GM20000 (cell line): ENCODE measurements at regions not wholly inside any gene's neighbourhood (a gene's known extent, or its start where the extent isn't known, plus 50 kb on each side); places are given as distances from the start of the nearest gene placed in this dataset.

ENCODE experiments used
- DNase-seq: peaks from one replicate; pipeline ENCODE4 v3.0.0; 2012; ENCODE audit warnings: low spot score
- TF ChIP-seq, protein P1 (sequence below): IDR thresholded peaks from 2 replicates; pipeline ENCODE4 v1.5.1; 2012; ENCODE audit warnings: mild to moderate bottlenecking, control low read depth; ENCODE audit errors: extremely low read depth, missing control alignments

DNA sequence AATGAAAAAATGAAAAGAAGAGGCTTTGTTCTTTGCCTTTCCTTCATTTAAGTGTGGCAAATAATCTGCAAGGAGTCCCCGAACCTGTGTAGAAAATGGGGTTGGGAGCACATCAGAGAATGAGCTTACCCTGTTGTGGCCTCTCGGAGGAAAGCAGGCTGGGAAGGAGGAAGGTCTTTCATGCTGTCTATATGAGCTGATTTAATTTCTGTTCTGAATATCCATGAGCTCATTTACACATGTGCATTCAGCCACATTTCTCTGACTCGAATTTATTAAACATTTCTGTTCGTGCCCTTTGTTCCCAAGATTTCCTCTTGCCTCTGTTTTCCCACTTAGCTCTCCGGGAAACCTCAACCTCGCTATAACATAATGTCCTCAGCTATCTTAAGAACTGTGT, 584.4 kb upstream of the CDH4 start:
- TF ChIP-seq, protein P1, sequence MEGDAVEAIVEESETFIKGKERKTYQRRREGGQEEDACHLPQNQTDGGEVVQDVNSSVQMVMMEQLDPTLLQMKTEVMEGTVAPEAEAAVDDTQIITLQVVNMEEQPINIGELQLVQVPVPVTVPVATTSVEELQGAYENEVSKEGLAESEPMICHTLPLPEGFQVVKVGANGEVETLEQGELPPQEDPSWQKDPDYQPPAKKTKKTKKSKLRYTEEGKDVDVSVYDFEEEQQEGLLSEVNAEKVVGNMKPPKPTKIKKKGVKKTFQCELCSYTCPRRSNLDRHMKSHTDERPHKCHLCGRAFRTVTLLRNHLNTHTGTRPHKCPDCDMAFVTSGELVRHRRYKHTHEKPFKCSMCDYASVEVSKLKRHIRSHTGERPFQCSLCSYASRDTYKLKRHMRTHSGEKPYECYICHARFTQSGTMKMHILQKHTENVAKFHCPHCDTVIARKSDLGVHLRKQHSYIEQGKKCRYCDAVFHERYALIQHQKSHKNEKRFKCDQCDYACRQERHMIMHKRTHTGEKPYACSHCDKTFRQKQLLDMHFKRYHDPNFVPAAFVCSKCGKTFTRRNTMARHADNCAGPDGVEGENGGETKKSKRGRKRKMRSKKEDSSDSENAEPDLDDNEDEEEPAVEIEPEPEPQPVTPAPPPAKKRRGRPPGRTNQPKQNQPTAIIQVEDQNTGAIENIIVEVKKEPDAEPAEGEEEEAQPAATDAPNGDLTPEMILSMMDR: no peak
- no peak for DNase-seq

DNA sequence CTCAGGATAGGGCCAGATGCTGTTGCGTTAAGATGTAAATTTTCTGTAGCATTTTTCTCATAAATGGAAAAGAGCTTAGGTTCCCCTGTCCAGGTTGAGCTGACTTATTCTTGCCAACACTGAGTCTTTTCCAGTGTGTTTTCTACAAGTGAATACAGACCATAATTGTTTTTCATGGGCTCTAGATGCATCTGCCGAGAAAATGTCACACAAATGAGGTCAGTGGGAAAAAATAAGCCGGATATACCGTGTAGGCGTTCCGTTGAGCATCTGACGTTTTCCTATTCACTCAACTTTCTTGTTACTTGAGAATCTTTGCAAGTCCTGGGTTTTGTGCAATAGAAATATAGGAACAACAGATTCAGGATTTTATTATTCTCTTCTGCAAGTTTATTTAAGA, 582.9 kb upstream of the CDH4 start:
- TF ChIP-seq, protein P1: no peak
- no peak for DNase-seq

DNA sequence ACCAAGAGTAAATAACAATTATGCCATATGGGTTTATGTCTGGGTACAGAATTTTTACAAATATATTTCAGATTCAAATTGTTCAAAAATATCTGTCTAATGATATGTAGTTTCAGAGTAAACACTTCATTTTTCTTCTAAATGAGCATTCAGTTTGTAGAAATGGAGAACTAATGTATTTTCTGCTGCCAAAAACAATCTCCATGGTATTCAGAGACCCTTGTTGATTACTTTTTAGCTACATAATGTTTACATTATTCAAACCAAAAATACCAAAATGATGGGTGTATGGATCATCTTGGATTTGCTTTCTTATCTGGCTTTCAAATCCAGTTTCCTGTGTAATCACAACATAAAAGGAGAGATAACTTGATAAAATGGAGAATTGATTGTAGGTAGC, 576.0 kb upstream of the CDH4 start:
- DNase-seq: no peak
- TF ChIP-seq, protein P1: no peak

DNA sequence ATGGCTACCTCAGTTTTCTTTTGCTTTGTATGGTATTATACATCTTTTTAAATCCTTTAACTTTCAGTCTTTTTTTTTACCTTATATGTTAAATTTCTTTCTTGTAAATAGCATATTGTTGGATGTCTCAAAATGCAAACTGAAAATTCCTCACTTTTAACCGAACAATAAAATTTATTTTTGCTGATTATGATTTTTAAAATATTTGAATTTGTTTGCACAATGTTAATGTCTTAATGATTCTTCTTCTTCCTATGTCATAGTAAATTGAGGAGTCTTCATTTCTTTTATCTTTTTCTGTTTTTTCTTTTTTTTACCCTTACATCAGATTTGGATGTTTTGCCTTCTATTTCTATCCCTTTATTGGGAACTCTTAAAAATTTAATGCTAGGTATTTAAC, 574.2 kb upstream of the CDH4 start:
- no peak for DNase-seq
- TF ChIP-seq, protein P1: no peak

DNA sequence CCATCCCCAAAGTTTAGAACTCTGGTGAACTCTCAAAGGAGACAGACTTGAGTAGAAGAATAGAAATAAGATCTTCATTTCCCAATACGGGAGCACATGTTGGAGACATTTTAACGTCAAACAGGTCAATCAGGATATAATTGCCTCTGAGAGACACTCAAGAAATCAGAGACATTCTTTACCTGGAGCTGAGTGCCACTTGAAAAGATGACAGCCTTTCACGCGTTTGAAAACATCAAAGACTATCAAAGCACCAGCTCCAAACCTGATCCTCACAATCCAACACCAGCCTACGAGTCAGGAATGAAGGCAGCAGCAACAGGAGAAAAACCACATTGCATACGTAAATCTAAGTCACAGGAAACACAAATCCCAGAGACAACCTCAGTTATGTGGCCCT, 571.5 kb upstream of the CDH4 start:
- TF ChIP-seq, protein P1: no peak
- DNase-seq: no peak

DNA sequence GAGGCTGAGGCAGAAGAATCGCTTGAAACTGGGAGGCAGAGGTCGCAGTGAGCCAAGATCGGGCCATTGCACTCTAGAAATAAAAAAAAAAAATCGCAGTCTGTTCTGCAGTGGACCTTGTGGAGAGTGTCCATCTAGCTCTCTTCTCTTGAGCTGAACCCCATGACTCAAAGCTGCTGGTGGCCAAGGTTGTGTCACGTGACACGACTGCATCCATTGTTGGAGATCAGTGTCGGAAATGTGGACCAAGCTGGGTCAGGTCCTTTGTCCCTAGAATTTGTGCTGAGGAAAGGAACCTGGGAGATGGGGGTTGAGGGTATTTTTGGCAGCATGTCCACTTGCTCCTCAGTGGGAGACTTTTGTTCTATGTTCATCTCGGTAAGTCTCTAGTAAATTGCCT, 564.8 kb upstream of the CDH4 start:
- DNase-seq: no peak
- TF ChIP-seq, protein P1: no peak

DNA sequence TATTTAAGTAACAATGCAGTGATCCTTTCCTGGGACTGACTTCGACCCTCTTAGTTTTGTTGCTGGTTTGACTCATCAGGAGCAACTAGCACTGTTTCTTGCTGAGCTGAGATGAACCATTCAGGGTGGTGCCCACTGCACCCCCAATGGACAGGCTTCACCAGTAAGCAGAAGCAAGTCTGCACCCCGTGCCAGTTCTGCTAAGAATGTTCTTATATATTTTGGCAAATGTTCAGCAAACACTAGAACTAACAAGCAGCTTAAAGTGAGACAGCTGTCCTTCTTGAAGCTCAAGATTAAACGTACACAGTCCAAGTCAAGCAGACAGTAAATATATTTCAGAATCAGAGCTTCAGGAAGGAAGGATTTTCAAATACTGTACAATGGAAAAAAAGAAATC, 561.3 kb upstream of the CDH4 start:
- TF ChIP-seq, protein P1: no peak
- DNase-seq: no peak
